GM19193 (cell line): ENCODE measurements at regions not wholly inside any gene's neighbourhood (a gene's known extent, or its start where the extent isn't known, plus 50 kb on each side); places are given as distances from the start of the nearest gene placed in this dataset.

Experiments
- POLR2A ChIP-seq: IDR thresholded peaks from 4 replicates; pipeline ENCODE4 v1.6.1; 2011; ENCODE audit not compliant: insufficient read depth, insufficient read length; ENCODE audit errors: extremely low read depth

DNA sequence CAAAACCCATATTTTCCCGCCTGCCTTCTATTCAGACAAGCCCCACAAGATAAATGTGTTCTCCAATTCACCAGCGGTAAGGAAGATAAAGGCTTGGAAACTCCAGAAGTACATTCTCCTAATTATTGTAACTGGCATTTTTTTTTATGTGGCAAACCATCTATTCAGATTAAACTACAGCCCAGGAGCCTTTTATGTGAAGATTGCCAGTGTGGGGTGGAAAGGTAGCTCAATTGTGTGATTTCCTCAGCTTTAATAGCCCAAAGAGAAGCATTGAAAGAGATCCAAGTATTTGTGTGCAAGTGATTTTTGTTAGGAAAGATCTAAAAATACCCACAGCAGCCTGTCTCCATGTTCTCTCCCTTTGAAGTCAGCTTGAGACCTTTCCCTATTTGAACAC lies 451.4 kb upstream of the CCL2 start:
- no peak for TF ChIP-seq POLR2A

DNA sequence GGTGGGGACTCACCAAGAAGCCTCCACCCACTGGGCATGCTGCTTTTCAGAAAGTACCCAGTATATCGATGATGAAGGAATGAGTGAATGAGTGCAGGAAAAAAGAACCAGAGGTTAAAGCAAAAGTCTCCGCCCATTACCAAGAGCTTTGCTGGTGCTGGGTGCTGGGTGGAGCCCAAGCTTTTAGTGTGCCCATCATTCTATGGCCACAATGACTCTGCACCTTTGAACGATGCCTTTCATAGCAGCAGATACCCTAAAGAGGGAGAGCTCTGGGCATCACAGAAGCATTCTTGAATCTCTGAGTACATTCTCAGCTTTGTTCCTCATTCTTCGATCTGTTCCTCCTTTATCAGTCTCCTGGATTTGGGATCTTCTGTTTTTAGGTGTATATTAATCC lies 450.7 kb upstream of the CCL2 start:
- no peak for TF ChIP-seq POLR2A

DNA sequence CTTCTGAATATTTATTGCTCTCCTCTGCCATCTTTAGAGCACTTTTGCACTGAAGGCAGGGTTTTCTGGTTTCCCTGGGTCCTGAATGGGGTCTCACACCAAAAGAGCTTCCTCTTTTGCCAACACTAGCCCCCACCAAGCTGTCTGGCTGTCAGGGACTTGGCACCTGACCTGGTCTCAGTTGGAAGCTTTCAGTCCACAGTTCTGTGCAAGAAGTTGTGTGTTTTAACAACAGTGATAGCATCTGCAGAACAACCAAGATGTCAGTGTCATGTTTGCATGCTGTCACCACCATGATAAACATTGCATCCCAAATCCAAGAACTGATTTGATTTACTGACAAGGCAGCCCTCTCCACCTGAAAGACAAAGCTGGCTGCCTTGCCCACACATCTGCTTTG lies 448.5 kb upstream of the CCL2 start:
- no peak for TF ChIP-seq POLR2A

DNA sequence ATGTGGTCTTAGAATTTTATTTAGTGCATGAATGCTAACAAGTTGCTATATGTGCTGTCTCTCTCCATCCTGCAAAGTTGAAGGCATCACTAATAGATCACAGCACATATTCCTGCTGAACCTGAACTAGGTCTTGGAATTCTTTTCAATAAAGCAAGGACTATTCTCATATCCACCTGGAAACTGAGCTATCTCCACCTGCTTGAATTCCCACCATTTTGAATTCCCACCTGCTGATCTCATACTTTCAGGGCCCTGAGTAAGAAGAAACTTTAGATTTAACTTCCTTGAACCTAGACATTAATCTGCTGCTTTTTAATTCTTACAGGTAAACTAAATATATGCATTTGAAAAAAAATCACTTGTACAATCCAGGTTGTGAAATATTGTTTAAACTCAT lies 445.3 kb upstream of the CCL2 start:
- TF ChIP-seq POLR2A: no peak

DNA sequence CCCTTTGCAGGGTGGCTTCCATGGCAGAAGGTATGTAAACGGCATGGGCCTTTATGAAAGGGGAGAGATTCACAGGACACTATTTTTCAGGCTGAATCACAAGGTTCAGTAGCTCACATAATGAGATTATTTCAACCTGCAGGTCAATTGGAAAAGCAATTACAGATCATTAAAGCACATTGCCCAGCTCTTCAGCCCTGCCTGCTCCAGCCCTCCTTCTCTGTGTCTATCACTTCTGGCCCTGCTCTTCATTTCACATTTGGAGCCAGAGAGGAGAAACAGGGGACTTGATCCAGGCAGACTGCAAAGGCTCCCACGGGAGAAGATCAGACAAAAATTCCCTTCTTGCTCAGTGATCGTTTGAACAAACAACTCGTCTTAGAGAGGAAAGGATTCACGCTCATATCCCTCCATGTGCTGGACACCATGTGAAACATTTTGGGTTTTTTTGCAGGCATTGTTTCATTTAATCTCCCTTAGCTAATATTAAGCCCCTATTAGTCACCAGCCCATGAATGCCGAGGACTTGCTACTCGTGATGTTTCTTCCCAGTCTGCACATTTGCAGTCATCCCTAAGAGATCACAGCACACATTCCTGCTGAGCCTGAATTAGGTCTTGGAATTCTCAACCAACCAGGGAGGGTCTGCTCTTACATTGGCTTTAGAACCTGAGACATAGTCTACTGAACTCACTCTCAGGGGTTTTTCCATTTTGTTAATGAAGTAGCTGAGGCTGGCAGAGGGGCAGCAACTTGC lies 443.9 kb upstream of the CCL2 start:
- TF ChIP-seq POLR2A: no peak

DNA sequence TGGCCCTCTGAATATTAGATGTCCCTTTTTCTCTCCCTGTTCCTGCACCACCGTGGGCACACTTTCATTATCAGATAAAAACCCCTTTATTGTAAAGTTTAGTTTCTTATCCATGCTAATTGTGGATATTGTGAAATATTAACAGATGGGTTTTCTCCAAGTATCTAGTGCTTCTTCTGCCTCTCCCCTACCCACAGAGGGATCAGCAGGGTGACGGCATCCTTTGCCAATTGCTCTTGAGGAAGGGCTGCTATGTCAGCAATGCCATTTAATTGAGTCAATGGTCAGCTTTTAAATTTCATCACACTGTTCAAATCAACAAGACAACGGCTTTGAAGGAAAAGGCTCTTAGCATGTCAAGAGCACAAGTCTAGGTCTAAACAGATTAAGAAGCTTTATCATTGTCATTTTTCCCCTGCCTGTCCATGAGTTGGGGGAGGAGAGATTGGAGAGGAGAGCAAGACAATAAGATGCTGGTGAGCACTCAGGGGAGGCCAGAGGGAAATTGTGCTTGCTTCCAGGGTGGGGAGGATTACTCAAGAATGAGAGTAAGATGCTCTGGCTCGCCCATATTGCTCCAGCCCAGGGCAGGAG lies 443.0 kb upstream of the CCL2 start:
- TF ChIP-seq POLR2A: no peak

DNA sequence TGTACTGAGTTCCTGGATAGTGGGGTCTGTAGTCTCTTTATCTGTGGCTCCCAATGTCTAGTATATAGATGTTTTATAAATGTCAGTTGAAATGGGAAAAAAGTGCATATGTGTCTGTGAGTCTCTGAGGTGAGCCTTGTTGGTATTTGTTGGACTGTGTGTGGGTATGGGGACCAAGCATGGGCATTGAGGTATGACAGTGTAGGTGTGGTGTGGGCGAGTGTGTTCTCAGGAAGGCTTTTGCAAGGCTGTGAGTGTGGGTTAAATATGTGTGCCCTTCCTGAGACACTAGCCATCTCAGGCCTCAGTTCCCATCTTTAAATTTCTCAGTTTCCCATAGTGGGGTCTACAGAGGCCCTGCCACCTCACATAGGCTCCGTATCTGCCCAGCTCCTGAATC lies 440.2 kb upstream of the CCL2 start:
- no peak for TF ChIP-seq POLR2A

DNA sequence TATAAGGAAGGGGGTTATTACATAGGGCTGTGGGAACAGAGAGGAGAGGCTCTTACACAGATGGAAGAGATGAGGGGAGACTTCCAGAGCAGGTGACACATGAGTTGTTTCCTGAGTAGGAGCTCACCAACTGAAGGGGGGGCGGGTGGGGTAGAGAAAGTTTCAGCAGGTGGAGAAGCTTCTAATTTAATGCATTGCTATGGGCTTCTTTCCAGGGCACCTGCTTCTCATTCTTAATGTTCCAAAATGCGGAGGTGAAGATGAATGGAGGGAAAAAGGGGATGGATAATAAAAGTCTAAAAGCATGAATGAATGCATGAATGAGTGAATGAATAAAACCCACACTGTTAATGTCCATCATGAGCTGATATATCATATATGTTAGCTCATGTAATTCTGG lies 439.0 kb upstream of the CCL2 start:
- TF ChIP-seq POLR2A: no peak

DNA sequence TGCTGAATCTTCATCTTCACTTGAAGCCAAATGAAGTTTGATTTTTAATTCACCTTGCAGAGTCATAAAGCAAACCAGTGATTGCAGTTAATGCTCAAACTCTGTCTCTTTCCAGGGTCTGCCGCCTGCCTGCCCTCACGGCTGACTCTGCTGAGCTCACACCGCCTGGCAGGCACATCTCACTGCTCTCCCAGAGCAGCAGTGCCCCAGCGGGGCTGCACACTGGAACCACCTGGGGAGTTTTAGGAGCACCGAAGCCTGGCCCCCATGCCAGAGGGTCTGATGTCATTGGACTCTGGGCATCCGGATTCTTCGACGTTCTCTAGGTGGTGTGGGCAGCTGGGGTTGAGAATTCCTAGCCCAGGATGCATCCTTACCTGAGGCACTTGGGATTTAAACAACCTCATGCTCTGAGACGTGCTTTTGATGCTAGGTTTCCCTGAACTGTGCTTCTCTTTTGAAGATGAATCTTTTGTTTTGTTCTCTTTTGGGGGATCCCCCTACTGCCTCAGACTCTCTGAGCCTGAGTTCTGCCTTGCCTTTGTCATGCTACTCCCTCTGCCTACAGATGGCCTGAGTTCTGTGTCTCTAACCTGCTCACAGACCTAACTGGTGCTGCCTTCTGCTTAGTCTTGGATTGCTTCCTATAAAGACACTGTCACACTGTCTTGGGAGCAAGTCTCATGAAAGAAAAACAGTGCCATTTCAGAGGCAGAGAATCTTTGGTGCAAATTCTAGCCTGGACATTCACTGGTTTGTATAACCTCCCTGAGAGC lies 438.1 kb upstream of the CCL2 start:
- no peak for TF ChIP-seq POLR2A

DNA sequence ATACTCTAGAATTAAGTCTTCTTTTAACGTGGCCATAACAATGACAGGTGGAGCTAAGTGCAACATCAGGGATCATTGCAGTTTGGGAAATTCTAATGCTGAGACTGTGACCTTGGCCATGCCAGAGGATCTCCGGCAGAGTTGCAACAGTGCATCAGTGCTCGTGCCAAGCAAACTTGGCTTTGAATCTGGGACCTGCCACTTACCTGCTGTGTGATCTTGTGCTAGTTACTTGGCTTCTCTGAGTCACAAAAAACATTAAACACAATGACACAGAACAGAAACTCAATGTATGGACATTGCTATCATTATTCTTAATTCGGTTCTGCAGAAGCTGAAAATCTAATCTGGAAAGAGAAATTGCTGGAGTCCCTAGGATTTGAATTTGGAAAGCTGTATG lies 435.5 kb upstream of the CCL2 start:
- no peak for TF ChIP-seq POLR2A

DNA sequence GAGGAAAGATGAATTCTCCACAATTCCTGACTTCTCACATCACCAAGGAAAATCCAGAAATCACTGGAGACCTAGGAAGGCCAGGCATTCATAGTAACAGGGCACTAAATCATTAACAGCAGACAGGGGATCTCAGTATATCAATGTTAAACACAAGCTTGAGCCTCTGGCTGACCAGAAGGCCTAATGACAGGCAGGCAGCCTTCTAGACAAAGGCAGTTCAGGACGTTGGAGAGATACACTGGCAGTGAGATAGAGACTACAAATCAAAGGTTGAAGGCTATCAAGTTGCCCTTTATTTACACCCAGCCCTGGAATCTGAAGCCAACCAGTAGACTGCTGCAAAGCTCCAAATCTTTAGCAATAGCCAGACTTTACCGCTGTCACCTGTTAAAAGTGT lies 422.8 kb upstream of the CCL2 start:
- no peak for TF ChIP-seq POLR2A

DNA sequence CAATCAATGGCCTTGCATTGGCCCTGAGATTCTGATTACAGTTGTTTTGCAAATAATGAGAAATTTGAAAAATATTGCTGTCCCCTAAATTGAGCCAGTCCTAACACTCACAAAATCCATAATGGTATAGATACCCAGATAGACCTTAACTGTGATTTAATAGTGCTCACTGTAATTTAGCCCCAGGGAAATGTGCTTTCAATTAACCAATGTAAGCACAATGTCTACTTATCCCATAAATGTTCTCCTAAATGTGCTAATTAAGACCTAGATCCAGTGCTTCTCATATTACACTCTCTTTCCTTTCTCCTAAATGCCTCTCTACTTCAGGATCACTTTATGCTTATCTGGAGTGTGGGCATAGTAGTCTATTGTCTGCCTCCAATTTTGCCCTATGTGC lies 417.8 kb upstream of the CCL2 start:
- TF ChIP-seq POLR2A: no peak

DNA sequence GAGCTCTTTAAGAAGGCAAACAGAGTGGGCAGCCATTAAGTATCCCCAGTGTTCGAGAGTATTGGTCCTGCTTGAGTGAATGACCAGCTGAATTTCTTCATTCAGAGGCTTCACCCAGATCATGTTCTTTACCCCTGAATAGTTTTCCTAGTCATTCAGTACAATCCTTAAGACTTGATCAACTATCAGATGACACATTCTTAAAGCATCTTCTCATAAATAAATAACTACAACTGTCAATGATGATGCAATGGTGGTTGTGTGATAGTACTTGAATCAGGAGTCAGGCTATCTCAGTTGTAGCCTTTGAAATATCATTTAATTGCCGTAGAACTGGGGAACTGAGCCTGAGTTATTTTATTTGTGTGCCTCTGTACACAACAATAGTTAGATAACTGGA lies 416.8 kb upstream of the CCL2 start:
- no peak for TF ChIP-seq POLR2A

DNA sequence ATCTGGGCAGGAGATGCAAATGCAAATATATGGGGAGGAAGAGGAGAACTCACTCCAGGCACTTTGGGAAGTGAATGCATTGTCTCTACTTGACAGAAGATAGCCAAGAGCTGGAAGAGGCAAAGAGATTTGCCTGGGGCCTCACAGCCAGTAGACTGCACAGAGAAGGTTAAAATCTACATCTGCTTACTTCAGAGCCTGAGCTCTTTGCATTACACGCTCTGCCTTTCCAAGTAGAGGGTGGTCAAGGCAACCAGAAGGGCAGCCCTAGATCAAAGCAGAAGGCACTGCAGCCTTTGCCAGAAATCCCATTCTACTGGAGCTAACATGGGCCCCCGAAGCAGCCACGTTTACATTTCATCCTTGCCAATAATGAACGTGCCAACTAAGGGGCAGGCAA lies 407.2 kb upstream of the CCL2 start:
- TF ChIP-seq POLR2A: no peak

DNA sequence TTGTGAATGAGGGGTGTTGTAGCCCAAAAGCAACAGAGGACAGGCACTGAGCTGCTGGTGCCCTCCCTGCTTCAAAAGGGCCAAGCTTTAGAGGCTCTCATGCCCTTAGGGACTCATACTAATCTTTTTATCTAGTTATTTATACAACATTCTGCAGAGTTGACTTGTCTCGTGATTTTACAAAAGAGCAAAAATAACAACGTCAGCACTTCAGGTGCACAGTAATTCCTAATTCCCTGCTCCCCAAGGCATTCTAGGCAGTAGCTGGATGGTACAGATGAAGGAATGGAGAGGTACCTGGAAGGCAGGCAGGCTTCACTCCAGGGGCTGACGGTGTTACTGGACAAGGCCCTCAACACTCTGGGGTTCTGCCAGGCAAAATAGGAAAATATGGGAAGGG lies 406.7 kb upstream of the CCL2 start:
- no peak for TF ChIP-seq POLR2A

DNA sequence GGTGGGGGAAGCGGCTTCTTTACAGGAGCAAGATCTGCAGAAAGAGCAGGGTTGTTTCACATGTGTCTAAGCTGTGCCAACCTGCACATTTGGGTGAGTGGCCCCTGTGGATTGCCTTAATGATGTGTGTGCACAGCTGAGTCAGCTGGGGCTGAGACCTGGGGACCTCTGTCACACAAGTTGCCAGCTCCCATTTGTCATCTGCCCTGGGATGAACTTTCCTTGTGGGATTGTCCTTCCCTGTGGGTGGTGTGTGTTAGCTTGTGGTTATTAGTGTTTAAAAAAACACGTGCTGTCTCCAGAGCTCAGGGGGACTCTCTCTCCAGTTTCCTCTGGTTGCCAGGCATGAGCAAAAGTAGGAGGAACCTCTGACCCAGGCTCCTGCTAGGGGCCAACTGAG lies 400.5 kb upstream of the CCL2 start:
- TF ChIP-seq POLR2A: no peak
